GM19468 (cell line): ENCODE measurements at regions not wholly inside any gene's neighbourhood (a gene's known extent, or its start where the extent isn't known, plus 50 kb on each side); places are given as distances from the start of the nearest gene placed in this dataset.
"Not testable (repeated sequence)": the region's sequence is repeated elsewhere in the genome, so short reads cannot be mapped to it uniquely, and the experiment has no call there.

ENCODE experiments used
- ATAC-seq: cut with Tn5 transposase; IDR thresholded peaks from one replicate; pipeline ENCODE4 v1.9.1; 2021; ENCODE audit warnings: mild to moderate bottlenecking, moderate library complexity, moderate number of reproducible peaks; ENCODE audit not compliant: unreplicated experiment; ENCODE audit errors: extremely low read depth

DNA sequence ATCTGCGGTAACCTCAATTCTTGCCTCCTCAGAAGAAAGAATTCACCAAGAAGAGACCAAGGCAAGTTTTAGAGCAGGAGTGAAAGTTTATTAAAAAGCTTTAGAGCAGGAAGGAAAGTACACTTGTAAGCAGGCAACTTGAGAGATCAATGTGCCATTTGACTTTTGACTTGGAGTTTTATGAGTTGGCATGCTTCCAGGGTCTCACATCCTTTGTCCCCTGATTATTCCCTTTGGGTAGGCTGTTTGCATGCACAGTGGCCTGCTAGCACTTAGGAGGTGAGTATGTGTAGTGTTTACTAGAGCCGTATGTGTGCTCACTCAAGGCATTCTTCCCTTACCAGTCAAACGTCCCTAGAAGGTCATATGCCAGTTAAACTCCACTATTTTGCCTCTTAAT, 111.0 kb upstream of the RAI14 start:
- no peak for ATAC-seq

DNA sequence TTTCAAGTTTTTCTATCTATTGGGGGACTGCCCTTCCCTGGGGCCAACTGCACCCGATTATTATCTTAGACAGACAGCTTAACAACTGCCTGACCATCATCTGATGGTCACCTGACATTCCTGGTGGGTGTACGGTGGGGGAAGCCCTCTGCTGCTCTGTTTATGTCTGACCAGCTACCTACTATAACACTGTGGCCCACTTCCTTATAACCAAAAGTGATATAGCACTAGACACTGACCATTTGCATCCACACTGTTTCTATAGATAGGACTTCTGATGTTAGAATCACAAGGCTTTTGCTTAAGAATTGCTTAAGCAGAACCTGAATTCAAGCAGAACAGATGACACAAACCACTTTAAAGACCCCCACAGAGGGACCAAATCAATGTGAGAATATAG, 110.5 kb upstream of the RAI14 start:
- ATAC-seq, result no peak

DNA sequence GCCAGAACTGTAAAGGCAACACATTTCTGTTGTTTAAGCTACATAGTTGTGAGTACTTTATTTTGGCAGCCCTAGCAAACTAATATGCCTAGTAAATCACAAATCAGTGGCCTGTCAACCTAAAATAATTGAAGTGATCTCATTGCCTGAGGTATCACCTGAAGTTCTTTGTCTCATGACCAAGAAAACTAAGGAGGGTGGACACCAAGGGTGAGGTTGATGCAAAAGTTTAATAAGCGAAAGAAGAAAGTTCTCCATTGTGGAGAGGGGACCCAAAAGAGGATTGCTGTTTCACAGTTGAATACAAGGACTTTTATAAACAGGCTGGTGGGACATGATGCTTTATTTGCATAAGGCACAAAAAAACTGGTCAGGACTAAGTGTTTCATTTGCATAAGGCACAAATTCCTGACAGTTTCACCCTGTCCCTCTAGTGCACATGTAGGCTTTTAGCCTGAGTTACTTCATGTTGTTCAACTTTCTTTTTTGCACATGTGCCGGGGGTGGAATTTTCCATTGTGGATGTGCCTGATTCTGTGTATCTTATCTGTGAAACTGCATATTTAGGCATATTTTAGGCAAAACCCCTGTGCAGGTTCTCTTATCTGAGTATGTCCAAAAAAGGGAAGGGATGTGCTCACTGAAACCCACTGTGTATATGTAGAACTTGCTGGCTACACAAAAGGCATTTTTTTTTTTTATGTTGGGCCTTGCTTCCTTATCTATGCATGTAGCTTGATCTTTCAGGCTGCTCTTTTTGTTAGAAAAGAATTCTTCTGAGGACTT, 108.6 kb upstream of the RAI14 start:
- ATAC-seq, result no peak

DNA sequence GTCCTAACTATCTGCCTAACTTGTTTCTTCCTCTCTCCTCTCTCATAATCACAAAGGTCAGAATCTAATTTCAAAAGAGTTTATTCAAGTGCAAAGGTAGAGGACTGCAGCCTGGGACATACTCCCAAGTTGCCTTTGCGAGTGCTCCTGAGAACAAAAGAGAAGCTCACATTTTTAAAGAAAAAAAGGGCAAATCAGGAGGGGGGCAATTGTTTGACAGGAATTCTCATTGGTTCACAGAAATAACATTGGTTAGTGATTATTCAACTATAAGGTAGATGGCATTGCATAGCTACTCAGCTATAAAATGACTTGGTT, 108.1 kb upstream of the RAI14 start:
- no peak for ATAC-seq

DNA sequence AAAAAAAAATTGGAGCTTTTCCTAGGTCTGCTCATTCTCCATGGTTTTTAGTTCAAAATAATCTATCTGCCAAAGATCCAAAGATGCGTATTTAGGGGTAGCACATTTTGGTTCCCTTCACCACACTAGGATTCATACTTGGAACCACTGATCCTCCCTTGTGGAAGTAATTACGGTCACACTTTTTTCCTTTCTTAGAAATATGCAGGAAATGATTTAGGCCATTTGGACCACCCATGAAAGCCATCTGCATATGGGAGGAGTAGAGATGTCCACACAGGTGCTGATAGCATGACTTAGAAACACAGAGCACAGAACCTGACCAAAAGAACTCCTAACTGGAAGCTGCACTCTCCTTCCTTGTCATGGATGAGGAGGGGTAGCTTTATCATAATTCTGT, 105.9 kb upstream of the RAI14 start:
- no peak for ATAC-seq

DNA sequence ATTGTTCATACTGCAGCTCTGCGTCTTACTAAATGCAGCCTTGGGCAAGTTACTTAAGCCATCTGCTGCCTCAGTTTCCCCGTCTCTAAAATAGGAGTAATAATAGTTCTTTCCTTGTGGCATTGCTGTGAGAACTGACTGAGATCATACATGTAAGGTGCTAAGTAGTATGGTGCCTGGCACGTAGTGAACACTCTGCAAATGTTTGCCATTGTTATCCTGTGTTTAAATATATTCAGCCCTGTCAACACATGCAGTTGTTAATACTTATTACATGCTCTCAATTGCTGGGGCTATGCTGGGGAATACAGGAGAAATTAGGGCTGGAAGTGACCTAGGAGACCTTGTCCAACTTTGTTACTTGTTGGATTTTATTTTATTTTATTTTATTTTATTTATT, 105.2 kb upstream of the RAI14 start:
- ATAC-seq, result no peak

DNA sequence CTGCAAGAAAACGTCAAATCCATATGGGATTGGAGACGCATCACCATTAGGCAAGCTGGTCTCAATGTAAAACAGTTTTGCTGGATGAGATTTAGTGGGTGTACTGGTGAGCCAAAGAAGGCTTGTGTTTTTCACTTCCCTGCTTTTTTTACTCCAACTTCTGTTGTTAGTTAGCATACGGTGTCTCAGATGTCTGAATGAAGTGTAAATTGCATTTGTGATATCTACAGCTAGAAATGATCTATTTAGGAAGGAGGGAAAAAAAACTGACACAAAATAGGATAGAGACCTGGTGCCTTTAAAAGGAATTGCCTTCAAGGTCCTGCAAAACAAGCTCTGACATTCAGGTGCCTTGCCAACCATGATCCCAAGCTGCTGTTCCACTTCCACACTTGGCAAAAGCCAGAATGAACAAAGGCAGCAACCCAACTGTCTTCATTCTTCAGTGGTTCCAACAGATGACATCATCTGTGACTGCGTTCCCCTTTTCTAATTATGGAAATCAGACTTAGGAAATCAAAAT, 104.2 kb upstream of the RAI14 start:
- no peak for ATAC-seq

DNA sequence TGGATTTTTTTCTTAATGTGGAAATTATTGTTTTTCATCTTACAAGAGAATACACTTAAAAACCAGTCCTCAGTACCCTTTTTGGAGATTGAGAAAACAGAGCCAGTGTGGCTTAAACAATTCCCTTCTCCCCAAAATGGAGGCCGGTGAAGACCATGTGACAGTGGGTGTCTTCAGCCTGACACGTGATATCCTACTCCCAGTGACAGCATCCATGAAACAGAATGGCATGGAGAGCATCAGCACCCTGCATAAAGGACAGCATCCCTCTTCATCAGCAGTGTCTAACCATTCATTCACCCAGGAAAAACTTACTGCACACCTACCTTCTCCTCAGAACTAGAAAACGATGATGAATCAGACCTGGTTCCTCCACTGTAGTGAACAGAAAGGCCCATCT, 103.4 kb upstream of the RAI14 start:
- no peak for ATAC-seq

DNA sequence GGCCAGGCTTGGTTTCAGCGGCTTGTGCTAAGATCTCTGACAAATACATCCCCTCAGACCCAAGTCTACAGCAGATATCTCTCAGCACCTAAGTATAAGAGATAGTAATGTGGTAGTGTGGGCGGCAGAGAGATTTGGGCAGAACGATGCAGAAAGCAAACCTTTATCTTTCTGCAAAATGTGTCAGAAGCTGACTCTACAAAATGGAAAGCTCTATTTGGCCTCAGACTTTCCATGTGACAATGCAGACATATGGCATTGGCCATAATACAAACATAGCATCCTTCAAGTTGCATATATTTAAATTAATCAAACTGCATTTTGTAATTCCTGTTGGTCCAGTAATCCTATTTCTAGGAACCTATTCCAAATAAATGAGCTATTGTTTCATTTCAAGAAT, 102.5 kb upstream of the RAI14 start:
- ATAC-seq, result no peak

DNA sequence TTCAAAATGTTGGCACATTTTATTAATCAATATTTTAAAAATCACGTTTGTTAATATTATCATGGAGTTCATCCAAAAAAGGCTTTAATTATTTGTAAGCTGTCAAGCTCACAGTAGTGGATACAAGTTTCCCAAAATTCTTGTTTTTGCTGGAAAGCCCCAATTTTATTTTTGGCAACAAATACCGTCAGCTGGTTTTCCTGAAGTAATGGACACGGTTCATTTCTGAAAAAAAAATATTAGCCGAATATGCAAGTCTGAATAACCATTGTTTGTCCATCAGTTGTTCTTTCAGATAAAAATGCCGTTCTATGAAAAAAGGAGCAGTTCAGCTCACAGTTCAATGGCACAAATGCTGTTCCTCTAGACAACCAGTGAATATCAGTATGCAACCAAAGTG, 101.5 kb upstream of the RAI14 start:
- no peak for ATAC-seq

DNA sequence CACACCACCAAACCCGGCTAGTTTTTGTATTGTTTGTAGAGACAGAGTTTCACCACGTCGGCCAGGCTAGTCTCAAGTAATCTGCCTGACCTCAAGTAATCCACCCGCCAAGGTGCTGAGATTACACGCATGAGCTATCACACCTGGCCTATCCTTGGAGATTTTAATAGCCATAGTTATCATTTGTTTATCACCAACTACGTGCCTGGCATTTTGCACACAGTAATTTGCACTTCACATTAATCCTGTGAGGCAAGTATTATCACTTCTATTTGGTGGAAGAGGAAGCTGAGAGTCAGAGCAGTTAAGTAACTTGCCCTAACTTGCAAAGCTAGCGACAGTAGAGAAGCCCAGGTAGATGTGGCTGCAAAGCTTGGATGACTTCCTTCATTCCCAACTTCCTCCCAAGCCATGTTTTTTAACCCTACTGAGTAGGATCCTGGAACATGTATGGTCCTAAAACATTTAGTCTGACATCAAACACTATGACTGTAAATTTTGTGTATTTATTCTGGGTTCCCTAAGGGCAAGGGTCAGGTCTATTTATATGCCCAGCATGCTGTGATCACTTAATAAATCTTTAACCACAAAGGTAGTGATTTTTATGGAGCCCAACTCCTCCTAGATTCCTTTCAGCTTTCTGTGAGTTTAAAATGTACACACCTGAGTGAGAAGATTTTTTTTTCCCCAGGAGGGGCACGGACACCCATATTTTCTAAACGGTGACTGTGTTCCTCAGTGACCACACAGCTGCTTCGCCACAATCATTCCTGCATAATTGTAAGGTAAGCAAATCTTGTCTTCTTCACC, 100.2 kb upstream of the RAI14 start:
- no peak for ATAC-seq

DNA sequence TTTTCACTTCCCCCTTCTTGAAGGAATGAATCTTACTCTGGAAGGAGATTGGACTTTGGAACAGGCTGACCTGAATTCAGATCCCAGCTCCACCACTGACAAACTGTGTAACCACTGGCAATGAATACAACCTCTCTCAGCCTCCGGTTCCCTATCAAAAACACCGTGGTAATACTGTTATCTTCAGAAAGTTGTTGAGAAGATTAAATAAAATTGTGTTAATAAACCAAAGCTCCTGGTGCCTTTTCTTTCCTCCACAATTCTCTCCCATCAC, 99.7 kb upstream of the RAI14 start:
- no peak for ATAC-seq

DNA sequence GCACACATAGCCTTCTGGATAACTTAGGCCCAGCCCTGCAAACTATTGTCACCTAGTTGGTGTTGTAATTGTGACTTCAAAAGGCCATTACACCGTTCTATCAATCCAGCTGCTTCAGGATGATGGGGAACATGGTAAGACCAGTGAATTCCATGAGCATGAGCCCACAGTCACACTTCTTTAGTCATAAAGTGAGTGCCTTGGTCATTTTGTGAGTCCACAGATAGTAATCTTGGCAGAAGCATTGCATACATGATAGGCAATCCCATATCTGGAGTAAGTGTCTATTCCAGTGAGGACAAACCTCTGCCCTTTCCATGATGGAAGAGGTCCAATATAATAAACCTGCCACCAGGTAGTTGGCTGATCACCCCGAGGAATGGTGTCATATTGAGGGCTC, 94.5 kb upstream of the RAI14 start:
- ATAC-seq, result not testable (repeated sequence)

DNA sequence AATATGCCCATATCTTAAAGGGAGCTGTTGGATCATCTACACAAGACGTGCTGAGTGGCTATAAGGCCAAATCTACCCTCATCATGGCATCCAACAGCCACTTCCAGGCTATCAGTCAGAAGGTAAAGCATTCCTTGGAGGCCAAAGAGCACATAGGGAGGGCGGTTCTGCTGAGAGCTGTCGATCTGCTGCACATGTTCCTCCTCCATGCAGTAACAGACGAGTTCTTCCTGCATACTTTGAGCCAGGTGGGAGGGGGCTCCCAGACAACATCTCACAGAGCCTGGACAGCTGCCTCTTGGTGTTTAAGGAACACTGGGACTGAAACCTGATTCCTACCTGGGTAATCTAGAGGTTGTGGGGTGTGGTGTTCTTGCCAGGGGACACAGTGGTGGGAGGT, 93.3 kb upstream of the RAI14 start:
- ATAC-seq, result no peak

DNA sequence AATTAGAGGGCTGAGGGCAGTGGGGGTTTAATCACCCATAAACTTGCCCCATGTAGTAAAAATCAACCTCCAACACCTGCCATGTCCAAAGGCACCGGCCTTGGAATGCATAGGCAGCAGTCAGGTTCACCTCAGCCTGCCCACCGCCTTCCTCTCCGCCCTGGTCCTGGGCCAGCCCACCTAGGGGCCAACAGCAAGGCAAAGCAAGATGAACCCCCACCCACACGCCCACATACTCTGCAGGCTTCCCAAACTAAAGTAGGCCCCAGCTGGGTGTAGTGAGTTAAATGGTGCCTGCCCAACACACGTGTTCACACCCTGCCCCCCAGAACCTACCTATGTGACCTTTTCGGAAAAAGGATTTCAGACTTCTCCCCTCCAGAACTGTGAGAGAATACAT, 92.9 kb upstream of the RAI14 start:
- no peak for ATAC-seq

DNA sequence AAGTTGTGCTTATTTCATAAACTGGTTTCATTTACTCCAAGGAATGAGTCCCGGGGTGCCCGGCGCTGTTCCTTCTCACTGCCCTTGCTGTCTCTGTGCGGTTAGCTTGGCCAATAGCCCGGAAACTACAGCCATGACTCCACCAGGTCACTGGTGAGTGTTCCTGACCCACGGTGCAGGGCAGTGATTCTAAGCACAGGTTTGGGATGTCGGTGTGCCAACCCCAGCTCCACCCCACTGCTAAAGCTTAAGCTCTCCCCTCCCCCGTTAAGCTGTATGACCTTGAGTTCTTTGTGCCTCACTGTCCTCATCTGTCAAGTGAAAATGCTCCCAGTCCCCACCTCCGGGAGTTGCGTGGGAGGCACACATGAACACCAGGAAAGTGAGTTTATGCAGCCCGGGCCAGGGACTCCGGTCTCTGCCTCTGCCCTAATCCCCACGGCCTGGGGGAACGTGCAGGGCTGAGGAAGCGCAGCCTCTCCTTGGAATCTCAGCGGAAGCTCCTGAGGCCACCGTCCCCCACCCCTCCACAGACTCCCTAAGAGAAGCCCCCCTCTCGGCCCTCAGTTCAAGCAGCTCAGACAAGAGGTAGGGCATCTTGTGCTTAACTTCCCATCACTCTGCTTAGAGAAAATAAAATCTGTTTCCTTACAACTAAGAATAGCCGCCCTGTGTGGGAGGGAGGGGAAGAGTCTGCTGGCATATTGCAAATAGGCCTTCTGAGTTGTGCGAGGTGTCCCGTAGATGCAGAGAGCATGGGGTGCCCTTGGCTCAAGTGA, 92.0 kb upstream of the RAI14 start:
- ATAC-seq, result no peak

DNA sequence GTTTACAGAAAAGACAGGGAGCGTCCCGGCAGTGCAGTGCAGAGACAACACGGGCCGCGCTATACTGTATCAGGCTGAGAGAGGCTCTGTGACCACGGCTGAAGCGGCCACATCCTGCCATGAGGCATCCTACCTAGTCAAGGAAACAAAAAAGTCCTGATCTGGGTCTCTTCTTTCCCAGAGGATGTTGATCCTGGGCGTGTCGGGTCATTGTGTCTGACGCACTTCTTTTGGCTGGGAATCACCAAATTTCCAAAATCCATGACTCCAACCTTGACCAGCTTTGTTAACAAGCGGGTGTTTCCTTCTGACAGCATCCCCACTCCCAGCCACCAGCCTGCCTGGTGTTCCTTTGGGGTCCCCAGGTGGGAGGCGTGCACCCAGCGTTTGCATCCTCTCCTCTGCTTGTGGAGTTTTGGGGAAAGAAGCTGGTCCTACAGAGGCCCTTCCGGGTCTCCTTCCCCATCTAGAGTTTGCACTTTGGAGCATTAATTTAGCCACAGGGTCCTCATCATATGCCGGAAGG, 91.4 kb upstream of the RAI14 start:
- no peak for ATAC-seq

DNA sequence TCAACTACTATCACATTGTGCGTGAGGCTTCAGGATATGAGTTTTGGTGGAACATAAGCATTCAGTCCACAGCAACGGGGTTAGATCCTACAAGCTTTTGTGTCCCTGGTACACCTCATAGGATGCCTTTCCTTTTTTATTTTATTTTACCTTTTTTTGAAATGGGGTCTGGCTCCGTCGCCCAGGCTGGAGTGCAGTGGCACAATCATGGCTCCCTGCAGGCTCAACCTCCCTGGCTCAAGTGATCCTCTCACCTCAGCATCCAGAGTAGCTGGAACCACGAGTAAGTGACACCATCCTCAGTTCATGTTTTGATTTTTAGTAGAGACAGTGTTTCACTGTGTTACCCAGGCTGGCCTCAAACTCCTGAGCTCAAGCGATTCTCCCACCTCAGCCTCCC, 86.0 kb upstream of the RAI14 start:
- ATAC-seq, result no peak

DNA sequence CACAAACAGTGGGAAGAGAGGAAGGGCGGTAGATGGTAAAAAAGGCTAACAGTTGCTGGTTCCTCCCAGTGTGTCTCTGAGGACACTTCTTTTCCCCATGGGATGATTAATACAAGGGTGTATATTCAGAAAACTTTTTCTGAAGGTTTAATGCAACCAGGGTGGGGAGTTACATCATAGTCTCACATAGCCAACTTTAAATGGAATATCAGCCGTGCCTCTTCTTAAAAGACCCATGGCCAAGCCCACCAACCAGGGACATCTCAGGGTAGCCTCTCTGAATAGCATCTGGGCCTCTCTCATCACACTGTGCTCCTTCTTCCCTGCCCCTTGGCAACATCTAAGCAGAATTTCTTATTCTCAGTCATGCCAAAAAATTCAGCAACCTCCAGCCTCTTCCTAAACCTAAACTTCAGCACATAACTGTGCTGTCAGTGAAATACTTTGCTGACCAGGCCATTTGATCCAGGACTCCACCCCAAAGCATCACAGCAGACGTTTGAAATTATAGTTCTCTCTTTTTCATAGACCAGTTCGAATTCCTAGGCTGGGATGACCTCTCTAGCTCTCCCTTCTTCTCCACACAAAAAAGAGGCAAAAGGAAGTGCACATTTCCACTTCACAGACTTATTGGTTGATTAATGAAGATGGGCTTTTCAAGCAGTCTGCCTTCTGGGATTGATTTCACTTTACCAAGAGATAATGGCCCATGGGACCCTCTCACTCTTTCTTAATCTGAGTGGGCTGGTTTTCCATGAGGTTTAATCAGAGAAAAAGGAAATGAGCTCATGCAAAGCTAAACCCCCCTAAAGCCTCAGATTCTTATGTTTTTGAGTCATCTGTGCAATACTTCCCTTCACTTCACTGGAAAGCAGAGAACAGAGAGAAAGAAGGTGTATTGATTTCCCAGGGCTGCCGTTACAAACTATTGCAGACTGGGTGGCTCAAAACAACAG, 85.1 kb upstream of the RAI14 start:
- ATAC-seq, result no peak

DNA sequence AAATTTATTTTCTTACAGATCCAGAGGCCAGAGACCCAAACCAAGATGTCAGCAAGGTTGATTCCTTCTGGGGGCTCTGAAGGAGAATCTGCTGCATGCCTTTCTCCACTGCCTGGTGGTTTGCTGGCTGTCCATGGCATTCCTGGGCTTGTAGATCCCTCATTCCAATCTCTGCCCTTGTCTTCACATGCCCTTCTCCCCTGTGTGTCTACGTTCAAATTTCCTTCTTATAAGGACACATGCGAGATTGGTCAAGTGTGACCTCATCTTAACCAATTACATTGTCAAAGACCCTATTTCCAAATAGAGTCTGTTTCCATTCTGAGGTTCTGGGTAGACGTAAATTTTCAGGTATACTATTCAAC, 84.5 kb upstream of the RAI14 start:
- no peak for ATAC-seq
